ENCODE measurements at regions not wholly inside any gene's neighbourhood (a gene's known extent, or its start where the extent isn't known, plus 50 kb on each side); places are given as distances from the start of the nearest gene placed in this dataset.

DNA sequence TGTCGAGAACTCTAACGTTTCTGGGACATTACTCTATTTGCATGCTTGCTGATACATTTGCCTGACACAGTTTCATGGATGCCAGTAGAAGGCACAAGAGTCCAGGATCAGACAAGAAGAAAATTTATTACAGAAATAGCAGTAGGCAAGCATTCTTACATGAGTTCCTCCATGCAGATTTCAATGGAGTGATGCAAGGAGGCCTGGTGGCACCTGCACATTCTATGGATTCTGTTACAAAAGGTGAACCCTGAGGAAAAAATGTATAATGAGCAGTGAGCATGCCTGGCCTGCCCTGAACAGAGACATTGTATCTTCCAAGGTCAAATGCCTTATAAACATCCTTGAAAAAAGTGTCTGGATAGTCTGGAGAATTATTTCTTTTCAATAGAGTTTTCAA is 142.9 kb downstream of the DSEL start:
- 35 to 69% methylated on average over 2 of the region's 2 CpGs for WGBS, 2 donors
- no peak for TF ChIP-seq POLR2A (IDR thresholded peaks at IDR 0.05)
- no peak for TF ChIP-seq CTCF (IDR thresholded peaks at IDR 0.05)

GRCh38 chr18:67367540-67367939 is 149.0 kb downstream of the DSEL start:
- no peaks in the 10 kb centered on the region for H3K36me3 ChIP-seq (replicated peaks in 1 of 2; ENCODE audit: insufficient read depth in 1 of 2, low read depth in 2 of 2)
- DNase-seq, result no peak
- H3K4me1 ChIP-seq, result no peaks in the 10 kb centered on the region
- no peak for ATAC-seq
- TF ChIP-seq POLR2A (IDR thresholded peaks at IDR 0.05) (no peak), CTCF (IDR thresholded peaks at IDR 0.05) (no peak)
- no peaks in the 10 kb centered on the region for H3K9me3 ChIP-seq
- H3K4me3 ChIP-seq, result no peak overlapping the region
- H3K27me3 ChIP-seq, result no peaks in the 10 kb centered on the region
- H3K27ac ChIP-seq, result no peak overlapping the region
- intact Hi-C loops (cut with DNase I), result no loop called here
- WGBS, 2 donors, result 54 to 60% methylated on average over 2 of the region's 2 CpGs

More for the DNA sequence above, 142.9 kb downstream of the DSEL start:
- Histone ChIP-seq H3K9me3 (no peaks in the 10 kb centered on the region), H3K4me1 (no peaks in the 10 kb centered on the region), H3K27ac (no peak overlapping the region), H3K27me3 (no peaks in the 10 kb centered on the region), H3K4me3 (no peak overlapping the region), H3K36me3 (replicated peaks in 1 of 2; ENCODE audit: insufficient read depth in 1 of 2, low read depth in 2 of 2) (no peaks in the 10 kb centered on the region)
- intact Hi-C loops (cut with DNase I), result no loop called here
- no peak for DNase-seq
- ATAC-seq, result no peak

DNA sequence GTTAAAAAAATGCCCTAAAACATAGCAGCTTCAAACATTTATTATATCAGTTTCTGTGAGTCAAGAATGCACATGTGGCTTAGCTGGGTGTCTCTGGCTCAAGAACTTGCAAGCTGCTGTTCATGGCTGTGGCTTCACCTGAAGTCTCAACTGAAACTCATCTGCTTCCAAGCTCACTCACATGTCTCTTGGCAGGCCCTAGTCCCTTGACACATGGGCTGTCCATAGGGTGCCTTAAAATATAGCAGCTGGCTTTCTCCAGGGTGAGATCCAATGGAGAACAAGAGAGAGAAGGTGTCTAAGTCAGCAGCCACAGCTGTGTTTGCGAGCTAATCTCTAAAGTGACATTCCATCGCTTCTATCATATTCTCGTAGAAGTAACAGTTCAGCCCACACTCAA is 152.8 kb downstream of the DSEL start:
- Histone ChIP-seq H3K27me3 (no peaks in the 10 kb centered on the region), H3K4me1 (no peaks in the 10 kb centered on the region), H3K27ac (no peak overlapping the region), H3K36me3 (replicated peaks in 1 of 2; ENCODE audit: insufficient read depth in 1 of 2, low read depth in 2 of 2) (no peaks in the 10 kb centered on the region), H3K9me3 (no peaks in the 10 kb centered on the region), H3K4me3 (no peak overlapping the region)
- TF ChIP-seq POLR2A (IDR thresholded peaks at IDR 0.05), result no peak
- no peak for TF ChIP-seq CTCF (IDR thresholded peaks at IDR 0.05)
- 52 to 58% methylated on average over 3 of the region's 3 CpGs for WGBS, 2 donors
- intact Hi-C loops (cut with DNase I), result no loop called here
- DNase-seq, result no peak
- ATAC-seq, result no peak

DNA sequence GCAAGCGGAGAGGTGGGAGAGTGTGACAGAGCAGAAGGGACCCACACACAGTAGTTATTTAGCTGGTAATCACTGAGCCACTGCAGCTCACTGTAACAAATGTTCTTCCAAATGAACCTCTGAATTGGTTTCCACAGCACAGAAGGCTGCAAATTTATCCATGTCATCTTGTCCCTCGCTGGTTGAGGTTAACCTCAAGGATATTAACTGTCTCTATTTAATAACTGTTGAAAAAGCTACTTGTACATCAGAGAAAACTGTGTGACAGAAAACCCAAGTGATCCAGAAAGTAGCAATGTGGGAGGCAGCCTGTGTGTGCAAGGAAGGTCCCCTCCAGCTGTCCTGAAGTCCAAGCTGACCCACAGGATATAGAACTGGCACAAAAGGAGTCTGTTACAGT is 153.6 kb downstream of the DSEL start:
- Histone ChIP-seq H3K27me3 (no peaks in the 10 kb centered on the region), H3K27ac (no peak overlapping the region), H3K36me3 (replicated peaks in 1 of 2; ENCODE audit: insufficient read depth in 1 of 2, low read depth in 2 of 2) (no peaks in the 10 kb centered on the region), H3K9me3 (no peaks in the 10 kb centered on the region), H3K4me3 (no peak overlapping the region), H3K4me1 (no peaks in the 10 kb centered on the region)
- intact Hi-C loops (cut with DNase I), result no loop called here
- 48 to 56% methylated on average over 2 of the region's 2 CpGs for WGBS, 2 donors
- TF ChIP-seq POLR2A (IDR thresholded peaks at IDR 0.05) (no peak), CTCF (IDR thresholded peaks at IDR 0.05) (no peak)
- ATAC-seq (no peak), DNase-seq (no peak)
